ENCODE measurements at regions not wholly inside any gene's neighbourhood (a gene's known extent, or its start where the extent isn't known, plus 50 kb on each side); places are given as distances from the start of the nearest gene placed in this dataset.

DNA sequence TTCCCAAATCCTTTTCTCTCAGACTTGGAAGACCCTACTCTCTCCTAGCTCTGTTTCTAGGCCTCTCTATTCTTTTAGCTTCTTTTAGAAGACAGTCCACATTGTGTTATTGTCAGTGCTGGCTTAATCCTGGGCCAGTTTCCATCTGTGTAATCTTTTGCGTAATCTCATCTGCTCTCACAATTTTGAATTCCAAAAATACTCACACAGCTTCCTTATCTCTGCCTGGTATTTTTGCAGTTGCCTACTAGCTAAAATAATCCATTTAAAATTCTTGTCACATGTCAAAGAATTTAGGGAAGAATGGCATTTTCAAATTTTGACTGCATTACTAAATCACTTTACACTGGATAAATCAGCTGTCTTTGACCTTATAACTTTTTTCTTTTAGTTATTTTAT lies 200.6 kb upstream of the MEX3C start:
- no peak for DNase-seq (ENCODE audit: low read depth in 3 of 3, low spot score in 1 of 3)

DNA sequence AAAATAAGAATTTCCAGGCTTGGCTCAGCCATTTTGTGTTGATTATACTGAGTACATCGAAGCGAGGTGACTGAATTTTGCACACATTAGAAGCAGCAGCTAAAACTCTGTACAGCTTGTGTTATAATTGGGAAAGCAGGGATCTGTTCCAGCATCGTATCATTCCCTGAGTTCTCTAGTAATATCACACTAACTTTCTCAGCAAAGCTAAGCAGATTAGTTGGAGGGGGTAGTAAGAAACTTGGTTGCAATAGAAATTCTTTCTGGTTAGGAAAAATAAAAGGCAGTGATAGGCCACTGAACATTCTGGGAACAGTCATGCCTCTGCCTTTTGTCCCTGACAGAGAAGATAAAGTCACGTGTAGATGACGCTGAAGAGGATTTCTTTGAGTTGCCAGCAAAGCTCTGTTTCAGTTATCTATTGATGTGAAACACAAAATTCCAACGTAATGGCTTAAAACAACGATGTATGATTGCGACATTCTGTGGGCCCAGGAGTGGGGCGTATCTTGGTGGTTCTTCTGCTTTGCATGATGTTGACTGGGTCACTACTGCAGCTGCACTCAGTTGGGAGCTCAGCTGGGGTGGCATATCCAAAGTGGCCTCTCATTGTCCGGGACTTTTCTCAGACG lies 202.1 kb upstream of the MEX3C start:
- no peak for DNase-seq (ENCODE audit: low read depth in 3 of 3, low spot score in 1 of 3)

DNA sequence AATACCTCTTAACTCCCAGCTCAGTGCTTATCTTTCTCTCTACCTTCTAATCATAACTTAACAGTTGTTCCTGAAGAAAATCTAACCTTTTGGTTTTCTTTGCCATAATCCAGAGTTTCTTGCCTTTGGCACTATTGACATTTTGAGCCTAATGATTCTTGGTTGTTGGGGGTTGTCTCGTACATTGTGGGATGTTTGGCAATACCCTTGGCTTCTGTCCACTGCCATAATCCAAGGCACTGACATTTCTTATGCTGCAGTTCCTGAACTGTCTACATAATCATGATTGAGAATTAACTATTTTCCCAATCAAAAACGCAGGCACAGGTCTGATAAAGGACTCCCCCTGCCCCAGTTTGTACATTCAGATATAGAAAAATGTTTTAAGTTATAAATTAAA lies 203.2 kb upstream of the MEX3C start:
- no peak for DNase-seq (ENCODE audit: low read depth in 3 of 3, low spot score in 1 of 3)

DNA sequence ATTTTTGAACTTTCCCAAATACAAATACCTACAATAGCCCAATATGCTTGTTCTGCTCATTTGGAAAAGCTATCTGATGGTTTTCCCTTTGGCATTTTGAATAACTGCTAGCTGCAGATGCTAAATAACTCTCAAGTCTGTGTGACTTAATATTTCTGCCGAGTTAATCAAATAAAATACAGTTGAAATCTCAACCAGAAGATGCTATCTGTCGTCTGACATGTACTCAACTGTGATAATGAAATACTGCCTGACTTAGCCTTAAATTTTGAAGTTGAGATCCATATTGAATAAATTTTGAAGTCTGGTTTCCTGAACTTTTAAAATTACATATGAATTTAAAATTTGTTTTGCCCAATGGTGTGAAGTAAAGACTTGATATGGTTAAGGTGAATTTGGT lies 204.4 kb upstream of the MEX3C start:
- no peak for DNase-seq (ENCODE audit: low read depth in 3 of 3, low spot score in 1 of 3)

DNA sequence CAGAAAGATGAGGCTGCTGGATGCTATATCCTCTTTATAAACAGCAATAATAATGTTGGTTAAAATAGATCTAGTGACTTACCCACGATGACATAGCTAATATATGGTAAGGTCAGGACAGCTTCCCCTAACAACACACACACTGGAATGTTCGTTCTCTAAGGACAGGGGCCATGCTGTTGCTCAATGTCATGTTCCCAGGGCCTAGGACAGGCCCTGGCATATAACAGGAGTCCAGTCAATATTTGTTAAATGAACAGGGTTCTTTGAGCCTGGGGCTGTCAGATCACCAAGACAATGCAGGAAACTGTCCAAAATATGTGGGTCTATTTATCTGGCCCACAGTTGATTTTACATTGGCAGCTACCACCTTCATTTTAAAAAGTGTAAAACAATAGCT lies 207.1 kb upstream of the MEX3C start:
- no peak for DNase-seq (ENCODE audit: low read depth in 3 of 3, low spot score in 1 of 3)

DNA sequence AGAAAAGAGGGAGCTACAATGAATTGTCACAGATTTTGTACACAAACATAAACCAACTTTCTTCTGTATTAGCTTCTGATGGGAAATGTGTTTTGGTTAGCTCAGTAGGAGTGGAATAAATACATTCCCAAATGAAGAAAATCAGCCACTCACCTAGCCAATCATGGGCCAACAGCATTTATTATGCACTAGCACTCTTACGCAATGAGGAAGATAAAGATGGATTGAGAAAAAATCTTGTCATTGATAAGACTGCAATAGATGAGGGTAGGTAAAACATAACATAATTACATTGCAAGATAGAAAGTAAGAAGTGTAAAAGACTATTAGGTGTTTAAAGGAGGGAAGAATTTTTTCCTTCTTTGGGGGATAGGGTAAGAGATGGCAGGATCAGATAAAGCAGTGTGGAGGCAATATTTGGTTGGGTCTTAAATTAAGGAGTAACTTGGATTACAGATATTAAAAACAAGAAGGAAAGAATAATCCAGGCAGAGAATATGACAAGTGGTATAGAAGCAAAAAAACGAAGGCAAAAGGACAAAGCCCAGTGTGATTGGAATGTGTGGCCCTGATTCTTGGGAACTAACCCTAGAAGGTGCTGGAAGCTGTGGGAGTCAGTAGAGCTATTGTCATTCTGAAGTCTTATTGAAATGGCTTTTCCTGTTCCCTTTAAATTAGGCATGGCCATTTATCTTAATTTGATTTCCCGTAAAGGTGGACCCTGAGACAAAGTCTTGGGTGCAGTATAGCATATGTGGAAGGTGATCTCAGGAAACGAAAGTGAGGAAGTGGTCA lies 208.4 kb upstream of the MEX3C start:
- DNase-seq (ENCODE audit: low read depth in 3 of 3, low spot score in 1 of 3) = no peak

DNA sequence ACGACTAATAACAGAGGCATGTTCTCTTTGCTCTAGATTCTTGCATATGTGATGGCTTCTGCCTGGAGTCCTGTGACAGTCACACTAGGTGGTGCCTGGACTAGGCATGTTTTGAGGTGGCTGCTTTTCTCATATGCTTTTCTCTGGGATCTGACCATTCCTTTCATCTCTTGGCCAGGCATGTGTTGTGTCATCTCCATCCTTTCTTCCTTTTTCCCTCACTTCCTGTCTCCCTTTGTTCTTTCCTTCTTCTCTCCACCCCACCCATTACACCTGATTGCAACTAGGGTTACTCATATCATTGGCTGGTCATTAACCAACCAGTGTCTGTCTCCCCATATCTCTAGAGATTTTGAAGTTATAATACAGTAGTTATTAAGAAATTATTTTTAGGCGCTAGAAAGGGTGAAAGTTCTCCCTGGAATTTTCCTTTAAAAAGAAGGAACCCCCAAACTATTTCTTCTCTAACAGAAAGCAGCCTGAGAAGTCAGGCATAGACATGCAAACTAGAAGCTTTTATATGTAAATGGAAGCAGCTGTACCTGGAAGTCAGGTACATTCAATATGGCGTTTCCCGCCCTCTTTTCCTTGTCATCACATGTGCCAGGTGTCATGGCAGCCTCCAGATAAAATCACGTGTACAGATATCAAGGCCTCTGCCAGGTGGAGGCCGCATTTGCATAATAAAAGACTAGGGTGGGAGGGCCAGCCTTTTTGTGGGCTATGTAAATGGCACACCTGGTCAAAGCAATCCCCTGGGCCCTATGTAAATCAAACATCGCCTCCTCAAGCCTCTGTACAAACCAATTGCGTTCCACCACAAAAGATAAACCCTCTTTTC lies 220.4 kb upstream of the MEX3C start:
- DNase-seq (ENCODE audit: low read depth in 3 of 3, low spot score in 1 of 3) = no peak

DNA sequence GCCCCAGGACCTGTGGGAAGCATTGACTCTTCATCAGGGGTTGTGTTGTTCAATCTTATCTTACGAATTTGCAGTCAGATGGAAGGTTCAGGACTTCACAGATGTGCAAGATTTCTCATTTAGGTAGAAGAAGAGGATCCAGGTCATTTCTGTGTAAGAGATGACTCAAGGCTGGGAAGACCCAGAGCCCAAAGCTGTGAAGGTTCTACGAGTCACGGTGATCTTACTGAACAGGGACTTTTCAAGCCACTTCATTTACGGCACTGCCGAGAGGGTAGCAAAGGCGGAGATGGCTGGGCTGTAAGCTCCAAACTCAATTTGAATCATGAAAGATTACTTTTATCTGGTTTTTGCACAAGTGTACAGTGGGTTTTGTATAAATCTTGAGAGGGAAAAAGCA lies 228.0 kb upstream of the MEX3C start:
- DNase-seq (ENCODE audit: low read depth in 3 of 3, low spot score in 1 of 3) = no peak

DNA sequence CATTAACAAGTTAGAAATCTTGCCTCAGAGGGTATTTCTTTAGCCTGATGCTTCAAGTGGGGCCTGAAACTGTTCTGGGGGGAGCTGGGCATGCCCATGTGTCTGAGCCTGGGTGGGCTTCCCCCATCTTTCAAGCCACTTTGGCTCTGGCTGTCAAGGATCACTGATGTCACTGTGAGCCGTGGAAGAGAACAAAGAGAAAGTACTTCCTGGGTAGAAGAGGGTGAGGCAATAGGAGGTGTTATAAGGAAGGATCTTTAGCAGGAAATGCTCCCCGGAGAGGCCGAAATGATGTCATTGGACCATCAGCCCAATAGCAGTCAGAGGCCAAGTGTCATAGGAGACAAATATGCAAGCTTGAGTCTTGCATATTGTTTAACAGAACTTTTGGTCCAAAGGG lies 228.4 kb upstream of the MEX3C start:
- no peak for DNase-seq (ENCODE audit: low read depth in 3 of 3, low spot score in 1 of 3)

DNA sequence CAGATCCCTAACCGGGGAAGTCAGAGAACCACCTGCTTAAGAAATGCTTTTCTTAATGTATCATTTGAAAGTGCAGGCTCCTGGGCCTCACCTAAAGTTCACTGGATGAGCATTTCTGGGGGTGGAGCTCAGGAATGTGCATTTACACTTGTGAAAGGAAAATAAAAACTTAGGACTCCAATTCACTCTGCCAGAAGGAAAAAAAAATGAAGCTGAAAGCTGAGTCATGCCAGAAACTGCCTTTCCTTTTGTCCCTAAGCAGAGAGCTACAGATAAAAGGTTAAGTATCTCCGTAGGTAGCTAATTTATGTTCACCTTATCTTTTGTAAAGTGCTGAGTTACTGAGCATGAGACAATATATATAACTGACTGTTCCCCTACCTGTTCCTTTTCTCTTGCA lies 229.5 kb upstream of the MEX3C start:
- no peak for DNase-seq (ENCODE audit: low read depth in 3 of 3, low spot score in 1 of 3)

DNA sequence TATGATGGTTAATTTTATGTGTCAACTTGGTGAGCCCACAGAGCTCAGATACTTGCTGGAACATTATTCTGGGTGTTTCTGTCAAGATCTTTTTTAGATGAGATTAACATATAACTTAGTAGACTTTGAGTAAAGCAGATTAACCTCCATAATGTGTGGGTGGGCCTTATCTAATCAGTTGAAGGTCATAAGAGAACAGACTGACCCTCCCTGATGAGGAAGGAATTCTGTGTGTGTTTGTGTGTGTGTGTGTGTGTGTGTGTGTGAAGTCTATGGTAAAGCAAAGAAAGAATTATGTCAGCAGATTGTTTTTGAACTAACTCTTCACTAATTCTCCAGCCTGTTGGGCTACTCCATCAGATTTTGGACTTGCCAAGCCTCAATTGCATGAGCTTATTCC lies 232.2 kb upstream of the MEX3C start:
- DNase-seq (ENCODE audit: low read depth in 3 of 3, low spot score in 1 of 3) = no peak

DNA sequence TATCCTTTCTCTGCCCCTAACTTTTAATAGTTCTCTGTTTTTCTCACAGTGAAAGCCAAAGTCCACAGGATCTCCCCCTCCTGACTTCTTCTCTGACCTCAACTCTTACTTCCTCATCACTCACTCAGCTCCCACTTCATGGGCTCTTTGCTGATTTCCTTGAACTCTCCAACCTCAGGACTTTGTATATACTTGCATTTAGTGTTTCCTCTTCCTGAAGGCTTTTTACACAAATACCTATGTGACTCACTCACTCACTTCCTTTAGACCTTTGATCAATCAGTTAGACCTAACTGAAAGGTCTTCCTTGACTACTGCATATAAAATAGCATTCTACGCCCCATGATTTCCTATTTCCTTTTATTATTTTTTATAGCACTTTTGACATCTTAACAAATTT lies 233.1 kb upstream of the MEX3C start:
- DNase-seq (ENCODE audit: low read depth in 3 of 3, low spot score in 1 of 3) = no peak

DNA sequence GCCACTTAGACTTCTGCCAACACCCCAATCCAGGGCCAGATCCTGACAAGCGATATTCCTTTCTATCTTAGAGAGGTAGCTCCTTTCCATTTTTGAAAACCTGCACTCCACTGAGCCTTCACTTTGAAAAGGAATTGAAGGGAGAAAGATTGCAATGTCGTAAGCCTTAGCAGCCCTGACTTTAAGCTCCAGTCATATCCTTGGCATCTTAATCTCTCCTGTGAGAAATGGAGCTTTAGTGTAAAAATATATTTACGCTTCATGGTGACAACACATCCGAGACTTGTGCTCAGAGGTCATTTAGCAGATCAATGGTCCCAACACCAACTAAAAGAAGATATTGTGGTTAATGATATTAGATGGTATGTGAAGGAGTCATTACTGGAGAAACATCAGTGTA lies 235.8 kb upstream of the MEX3C start:
- DNase-seq (ENCODE audit: low read depth in 3 of 3, low spot score in 1 of 3) = no peak

DNA sequence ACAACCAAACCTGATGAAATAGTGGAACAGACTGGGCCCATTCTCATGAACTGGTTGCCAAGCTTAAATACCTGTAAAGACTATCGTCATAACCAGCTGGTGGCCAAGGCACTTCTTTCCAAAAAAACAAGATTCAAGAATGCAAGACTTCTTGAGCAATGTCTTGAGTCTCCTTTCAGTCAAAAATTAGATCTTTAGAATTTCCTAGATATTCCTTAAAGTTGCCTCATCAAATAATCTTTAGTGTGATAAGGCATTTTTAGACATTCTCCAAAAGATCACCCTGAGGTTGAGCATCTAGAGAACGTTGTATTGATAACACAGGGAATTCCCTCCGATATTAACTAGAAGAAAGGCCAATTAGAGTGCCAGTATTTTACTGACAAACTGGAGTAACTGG lies 236.4 kb upstream of the MEX3C start:
- no peak for DNase-seq (ENCODE audit: low read depth in 3 of 3, low spot score in 1 of 3)

DNA sequence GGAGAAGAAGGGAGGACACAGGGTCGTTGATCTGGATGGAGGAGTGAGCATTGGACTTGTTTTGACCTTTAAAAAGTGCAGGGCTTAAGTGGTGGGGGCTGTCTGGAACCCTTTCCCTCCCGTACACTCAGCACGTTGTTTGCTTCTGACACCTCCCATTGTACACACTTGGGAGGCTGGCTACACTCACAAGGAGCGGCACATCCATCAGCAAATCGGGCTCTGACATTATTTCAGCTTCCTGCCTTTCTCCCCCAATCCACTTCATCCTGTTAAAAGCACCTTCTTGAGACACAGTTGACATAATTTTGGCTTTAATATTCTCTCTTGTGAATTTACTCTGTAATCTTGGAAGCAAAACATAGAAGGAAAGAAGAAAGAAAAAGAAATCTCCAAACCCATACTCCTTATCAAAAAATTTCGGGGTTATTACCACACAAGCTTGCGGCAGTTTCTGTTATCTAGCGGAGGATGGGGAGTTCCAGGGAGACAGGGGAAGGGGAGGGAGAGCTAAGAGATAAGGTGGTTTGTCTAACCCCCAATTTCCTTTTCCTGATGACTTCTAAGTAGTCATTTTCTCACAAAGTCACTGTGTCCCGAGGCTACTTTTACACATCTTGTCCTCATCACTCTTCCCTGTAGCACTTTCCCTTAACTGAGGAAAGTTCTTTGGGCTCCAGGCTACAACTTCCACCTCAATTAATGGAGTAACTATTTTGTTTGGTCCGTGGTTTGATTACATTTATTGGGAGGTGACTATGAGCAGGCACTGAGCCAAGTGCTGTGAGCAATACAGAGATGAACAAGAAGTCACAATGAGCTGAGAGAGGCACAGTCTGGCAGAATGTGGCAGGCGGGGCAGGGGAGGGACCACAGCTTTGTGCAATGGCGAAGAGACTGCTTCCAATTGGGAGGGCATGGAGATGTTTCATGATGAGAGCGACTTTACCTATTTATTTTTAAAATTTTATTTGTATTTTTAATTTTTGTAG lies 240.1 kb upstream of the MEX3C start:
- no peak for DNase-seq (ENCODE audit: low read depth in 3 of 3, low spot score in 1 of 3)

DNA sequence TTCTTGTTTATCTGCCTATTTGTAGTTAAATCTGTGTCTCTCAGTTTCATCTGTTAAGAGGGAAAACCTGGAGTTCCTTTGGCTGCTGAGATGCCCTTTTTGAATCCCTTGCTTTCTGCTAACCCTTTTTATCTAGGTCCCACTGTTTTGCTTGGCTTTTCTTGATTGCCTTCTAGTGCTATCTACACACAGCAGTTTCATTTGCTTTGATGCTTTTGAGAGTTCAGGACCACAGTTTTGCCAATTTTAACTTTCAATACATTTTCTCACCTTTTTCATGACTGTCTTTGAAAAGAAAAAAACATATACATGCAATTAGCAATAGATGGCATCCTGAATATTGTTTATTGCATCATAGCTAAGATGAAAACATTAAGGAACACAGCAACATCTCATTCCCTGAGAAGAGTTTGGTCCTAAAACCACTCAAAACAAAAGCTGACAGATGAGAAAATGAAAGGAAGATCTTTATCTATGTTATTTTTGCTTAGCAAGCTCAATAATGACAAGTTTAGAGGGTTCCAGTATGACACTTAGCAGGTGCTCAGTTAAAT lies 241.4 kb upstream of the MEX3C start:
- no peak for DNase-seq (ENCODE audit: low read depth in 3 of 3, low spot score in 1 of 3)

DNA sequence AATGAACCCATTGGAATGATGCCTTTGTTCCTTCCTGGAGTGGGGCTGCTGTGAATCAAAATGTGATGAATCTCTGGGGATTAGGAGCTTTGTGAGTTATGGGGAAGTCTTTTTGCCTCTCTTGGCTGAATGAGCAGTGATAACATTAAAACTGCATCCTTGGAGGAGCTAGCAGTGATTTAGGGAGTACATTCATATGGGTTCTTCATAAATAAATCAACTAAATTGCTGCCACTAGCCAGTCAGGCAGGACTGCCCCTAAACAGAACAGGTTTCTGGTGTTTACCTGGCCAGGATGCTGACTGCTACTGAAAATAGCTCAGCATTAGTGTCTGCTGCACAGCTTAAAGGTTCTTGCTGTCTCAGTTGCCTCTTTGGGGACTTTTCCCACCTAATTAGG lies 244.5 kb upstream of the MEX3C start:
- DNase-seq (ENCODE audit: low read depth in 3 of 3, low spot score in 1 of 3) = no peak

DNA sequence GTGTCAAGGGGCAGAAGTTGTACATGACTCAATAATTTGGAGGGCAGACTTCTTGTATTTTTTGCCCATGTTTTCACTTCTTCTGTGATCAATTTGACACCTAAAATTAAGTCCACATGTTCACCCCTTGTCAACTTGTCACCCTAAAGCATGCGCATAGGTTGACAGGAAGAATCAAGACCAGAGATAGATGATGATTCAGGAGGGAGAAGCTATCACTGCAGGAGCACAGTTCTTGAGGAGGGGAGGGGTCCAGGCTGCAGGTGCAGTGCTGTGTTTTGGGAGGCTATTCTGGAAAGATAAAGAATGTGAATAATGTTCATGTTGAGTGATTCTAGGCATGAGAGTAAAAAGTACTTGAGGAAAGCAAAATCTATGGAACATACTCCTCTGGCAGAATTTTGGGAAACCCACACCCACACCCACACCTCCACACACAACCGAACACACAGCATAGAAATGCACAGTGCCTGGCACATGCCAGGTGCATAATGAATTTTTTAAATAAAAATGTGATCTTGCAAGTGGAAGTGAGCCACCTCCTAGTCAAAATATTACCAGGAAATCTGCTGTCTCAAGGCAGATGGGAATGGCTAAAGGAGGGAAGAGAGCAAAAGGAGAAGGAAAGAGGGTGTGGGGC lies 249.2 kb upstream of the MEX3C start:
- no peak for DNase-seq (ENCODE audit: low read depth in 3 of 3, low spot score in 1 of 3)

DNA sequence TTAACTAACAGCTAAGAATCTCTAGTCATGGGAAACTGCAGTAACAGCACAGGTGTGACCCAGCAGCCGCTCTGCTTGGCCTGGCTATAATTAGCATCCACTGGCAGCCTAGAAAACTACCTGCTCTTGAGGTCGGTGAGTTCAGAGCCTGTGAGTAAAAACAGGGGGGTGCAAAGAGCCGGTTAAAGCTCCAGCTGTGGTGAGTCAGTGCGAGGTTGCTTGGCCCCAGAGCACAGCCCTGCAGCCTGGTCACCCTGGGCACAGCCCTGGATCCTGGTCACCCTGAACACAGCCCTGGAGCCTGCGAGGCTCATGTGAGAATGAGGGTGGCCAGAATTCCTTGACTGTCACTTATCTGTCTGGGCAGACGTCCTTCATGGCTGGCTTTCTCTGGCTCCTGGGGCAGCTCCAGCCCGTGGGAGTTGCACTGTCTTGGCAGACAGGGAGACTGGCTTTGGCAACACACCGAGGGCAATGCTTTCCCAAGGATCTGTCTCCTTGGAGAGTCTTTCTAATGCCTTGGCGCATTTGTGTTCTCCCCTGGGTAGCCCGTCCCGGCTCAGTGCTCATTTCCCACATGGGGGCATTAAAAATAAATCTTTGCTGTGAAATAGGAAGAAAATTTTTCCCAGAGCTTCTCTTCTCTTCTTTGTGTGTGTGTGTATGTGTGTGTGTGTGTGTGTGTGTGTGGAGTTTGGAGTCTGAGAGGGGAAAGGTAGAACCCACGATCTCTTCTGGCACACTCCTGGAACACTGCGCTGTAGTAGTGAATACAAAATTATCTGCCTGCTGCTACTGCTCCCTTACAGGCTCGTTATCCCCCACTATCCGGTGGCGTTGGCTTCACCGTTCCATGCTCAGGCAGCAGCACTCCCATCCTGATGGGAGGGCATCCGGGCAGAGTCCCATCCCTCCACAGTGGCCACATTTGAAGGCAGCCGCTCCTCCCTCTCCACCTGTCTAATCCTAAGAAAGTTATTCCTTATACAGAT lies 250.2 kb upstream of the MEX3C start:
- DNase-seq (ENCODE audit: low read depth in 3 of 3, low spot score in 1 of 3) = no peak
